H1 (cell line): ENCODE measurements at regions not wholly inside any gene's neighbourhood (a gene's known extent, or its start where the extent isn't known, plus 50 kb on each side); places are given as distances from the start of the nearest gene placed in this dataset.

Experiments
- CHD1 ChIP-seq: IDR thresholded peaks from 2 replicates; pipeline ENCODE4 v1.6.1; 2012; ENCODE audit warnings: low read depth, low read length, improper control_type of control experiment
- EZH2 ChIP-seq: fragments of 200-600 bp; sonication (generic); IDR thresholded peaks from 2 replicates; pipeline ENCODE4 v1.7.1; 2012; ENCODE audit warnings: low read depth, mild to moderate bottlenecking, moderate library complexity, low read length, inconsistent platforms; ENCODE audit not compliant: severe bottlenecking
- FOSL1 ChIP-seq: IDR thresholded peaks from 2 replicates; pipeline ENCODE4 v1.6.1; 2011; ENCODE audit warnings: mild to moderate bottlenecking, low read depth, low read length, moderate library complexity; ENCODE audit not compliant: insufficient read depth
- GABPA ChIP-seq: IDR thresholded peaks from 2 replicates; pipeline ENCODE4 v1.6.1; 2011; ENCODE audit warnings: mild to moderate bottlenecking, low read length, moderate library complexity, borderline replicate concordance; ENCODE audit not compliant: insufficient read depth
- NANOG ChIP-seq: IDR thresholded peaks from 2 replicates; pipeline ENCODE4 v1.6.1; 2011; ENCODE audit warnings: low read length, low read depth, mild to moderate bottlenecking, inconsistent platforms; ENCODE audit not compliant: insufficient read depth, poor library complexity, severe bottlenecking
- SIN3A ChIP-seq, 2 experiments: IDR thresholded peaks in 1 of 2; conservative IDR thresholded peaks in 1 of 2; 2 replicates each; pipeline ENCODE4 v1.6.1; 2011 to 2012; ENCODE audit warnings: low read length in 2 of 2, improper control_type of control experiment in 1 of 2, low read depth in 1 of 2, mild to moderate bottlenecking in 1 of 2
- TAF1 ChIP-seq: IDR thresholded peaks from 2 replicates; pipeline ENCODE4 v1.6.1; 2011; ENCODE audit warnings: mild to moderate bottlenecking, low read depth, low read length
- YY1 ChIP-seq: IDR thresholded peaks from 2 replicates; pipeline ENCODE4 v1.6.1; 2011; ENCODE audit warnings: low read depth, mild to moderate bottlenecking, low read length

DNA sequence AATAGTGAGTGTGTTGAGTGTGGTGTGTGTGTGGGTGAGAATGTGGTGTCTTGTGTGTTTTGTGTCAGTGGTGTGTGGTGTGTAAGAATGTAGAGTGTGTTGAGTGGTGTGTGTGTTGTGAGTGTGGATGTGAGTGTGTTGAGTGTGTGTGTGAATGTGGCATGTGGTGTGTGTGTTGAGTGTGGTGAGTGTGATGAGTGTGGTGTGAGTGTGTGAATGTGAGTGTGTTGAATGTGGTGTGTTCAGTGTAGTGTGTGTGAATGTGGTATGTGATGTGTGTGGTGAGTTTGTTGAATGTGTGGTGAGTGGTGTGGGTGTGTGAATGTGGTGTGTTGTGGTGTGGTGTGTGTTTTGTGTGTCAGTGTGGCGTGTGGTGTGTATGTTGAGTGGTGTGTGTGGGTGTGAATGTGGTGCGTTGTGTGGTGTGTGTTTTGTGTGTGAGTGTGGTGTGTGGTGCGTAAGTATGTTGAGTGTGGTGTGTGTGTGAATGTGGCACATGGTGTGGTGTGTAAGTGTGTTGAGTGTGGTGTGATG lies 60.8 kb upstream of the SORCS2 start (continued):
- TF ChIP-seq TAF1 = no peak
- TF ChIP-seq GABPA = no peak
- TF ChIP-seq CHD1 = no peak
- no peak for TF ChIP-seq NANOG
- no peak for TF ChIP-seq FOSL1
- no peak for TF ChIP-seq EZH2
- no peak for TF ChIP-seq SIN3A (conservative IDR thresholded peaks at IDR 0.05 in 1 of 2, IDR thresholded peaks at IDR 0.05 in 1 of 2; ENCODE audit: low read depth in 1 of 2, low read length in 2 of 2)
- TF ChIP-seq YY1 = no peak
